Smooth muscle cell (in vitro differentiated cells): ENCODE measurements at regions not wholly inside any gene's neighbourhood (a gene's known extent, or its start where the extent isn't known, plus 50 kb on each side); places are given as distances from the start of the nearest gene placed in this dataset.

Experiments
- DNase-seq: peaks from one replicate; lab custom pipeline; 2025; ENCODE audit not compliant: unreplicated experiment; lab: John Stamatoyannopoulos, UW
- H2AFZ ChIP-seq: fragments of 200-600 bp; sonication (generic); 2 replicates; pipeline ENCODE4 v1.6.0; 2016; ENCODE audit warnings: antibody characterized with exemption, low read depth, mild to moderate bottlenecking
- H3F3A ChIP-seq: fragments of 200-600 bp; sonication (generic); 2 replicates; pipeline ENCODE4 v1.6.0; 2017; ENCODE audit warnings: antibody characterized with exemption, low read depth
- H3K27ac ChIP-seq: fragments of 200-600 bp; sonication (generic); 2 replicates; pipeline ENCODE4 v1.5.1; 2016; ENCODE audit warnings: low read depth, mild to moderate bottlenecking
- H3K27me3 ChIP-seq: fragments of 200-600 bp; sonication (generic); 2 replicates; pipeline ENCODE4 v1.6.1; 2016; ENCODE audit warnings: low read depth, mild to moderate bottlenecking
- H3K36me3 ChIP-seq: fragments of 200-600 bp; sonication (generic); 2 replicates; pipeline ENCODE4 v1.5.1; 2016; ENCODE audit warnings: low read depth
- H3K4me1 ChIP-seq: fragments of 200-600 bp; sonication (generic); 2 replicates; pipeline ENCODE4 v1.5.1; 2016; ENCODE audit warnings: low read depth
- H3K4me2 ChIP-seq: fragments of 200-600 bp; sonication (generic); 2 replicates; pipeline ENCODE4 v1.6.0; 2016; ENCODE audit warnings: mild to moderate bottlenecking
- H3K4me3 ChIP-seq: fragments of 200-600 bp; sonication (generic); 2 replicates; pipeline ENCODE4 v1.5.1; 2016; ENCODE audit warnings: mild to moderate bottlenecking
- H3K79me2 ChIP-seq: fragments of 200-600 bp; sonication (generic); 2 replicates; pipeline ENCODE4 v1.6.0; 2016; ENCODE audit warnings: low read depth, mild to moderate bottlenecking
- H3K9ac ChIP-seq: fragments of 200-600 bp; sonication (generic); 2 replicates; pipeline ENCODE4 v1.6.0; 2016; ENCODE audit warnings: low read depth
- H3K9me3 ChIP-seq: fragments of 200-600 bp; sonication (generic); replicated peaks from 2 replicates; pipeline ENCODE4 v1.5.1; 2016; ENCODE audit warnings: low read depth
- H4K20me1 ChIP-seq: fragments of 200-600 bp; sonication (generic); 2 replicates; pipeline ENCODE4 v1.6.0; 2016; ENCODE audit warnings: low read depth
- CTCF ChIP-seq: fragments of 200-600 bp; sonication (generic); IDR thresholded peaks from 2 replicates; pipeline ENCODE4 v1.5.1; 2017; ENCODE audit warnings: borderline replicate concordance, mild to moderate bottlenecking, antibody characterized with exemption; ENCODE audit not compliant: insufficient read depth, poor library complexity, severe bottlenecking
- WGBS: methylation state at CpG from one replicate; pipeline ENCODE4 v1.1.7; 2016; ENCODE audit warnings: low lambda C conversion rate; 5-methylcytosine and 5-hydroxymethylcytosine counted together

- TF ChIP-seq CTCF = no peak
- no peaks in the 10 kb centered on the region for H3K27me3 ChIP-seq
- H3K4me2 ChIP-seq = no peak overlapping the region
- no peaks in the 10 kb centered on the region for H3F3A ChIP-seq
- no peaks in the 10 kb centered on the region for H3K9me3 ChIP-seq
- no peaks in the 10 kb centered on the region for H4K20me1 ChIP-seq
- H2AFZ ChIP-seq = no peak overlapping the region
- DNase-seq = no peak
- no peak overlapping the region for H3K4me3 ChIP-seq
- no peaks in the 10 kb centered on the region for H3K79me2 ChIP-seq
- H3K27ac ChIP-seq = no peak overlapping the region
- H3K36me3 ChIP-seq = no peaks in the 10 kb centered on the region
- WGBS = 88% methylated on average over 4 of the region's 4 CpGs
- H3K4me1 ChIP-seq = no peaks in the 10 kb centered on the region
- no peak overlapping the region for H3K9ac ChIP-seq
Measured at GRCh38 chr2:7353571-7353970, 436.4 kb downstream of the RNF144A start.

- Histone ChIP-seq H3K27ac (no peak overlapping the region), H2AFZ (no peak overlapping the region), H3K4me1 (no peaks in the 10 kb centered on the region), H3K36me3 (no peaks in the 10 kb centered on the region), H3K27me3 (no peaks in the 10 kb centered on the region), H3K4me2 (no peak overlapping the region), H3K79me2 (no peaks in the 10 kb centered on the region), H3K4me3 (no peak overlapping the region), H3K9me3 (no peaks in the 10 kb centered on the region), H3F3A (no peaks in the 10 kb centered on the region), H4K20me1 (no peaks in the 10 kb centered on the region), H3K9ac (no peak overlapping the region)
- 85% methylated on average over 10 of the region's 10 CpGs for WGBS
- no peak for DNase-seq
- no peak for TF ChIP-seq CTCF
Measured at GRCh38 chr2:7355781-7356180, 438.6 kb downstream of the RNF144A start.

GRCh38 chr2:7356909-7357584 lies 439.8 kb downstream of the RNF144A start:
- H3K4me2 ChIP-seq = no peak overlapping the region
- H2AFZ ChIP-seq = no peak overlapping the region
- no peak overlapping the region for H3K9ac ChIP-seq
- H3K27me3 ChIP-seq = no peaks in the 10 kb centered on the region
- WGBS = 95% methylated on average over 11 of the region's 11 CpGs
- H4K20me1 ChIP-seq = no peaks in the 10 kb centered on the region
- no peaks in the 10 kb centered on the region for H3K4me1 ChIP-seq
- H3K79me2 ChIP-seq = no peaks in the 10 kb centered on the region
- no peak for TF ChIP-seq CTCF
- no peaks in the 10 kb centered on the region for H3K36me3 ChIP-seq
- H3K4me3 ChIP-seq = no peak overlapping the region
- DNase-seq = no peak
- no peaks in the 10 kb centered on the region for H3F3A ChIP-seq
- H3K27ac ChIP-seq = no peak overlapping the region
- H3K9me3 ChIP-seq = no peaks in the 10 kb centered on the region

- H3K27ac ChIP-seq = no peak overlapping the region
- H3F3A ChIP-seq = no peaks in the 10 kb centered on the region
- H2AFZ ChIP-seq = no peak overlapping the region
- no peak for DNase-seq
- H4K20me1 ChIP-seq = no peaks in the 10 kb centered on the region
- peak; percentile 6 for TF ChIP-seq CTCF
- H3K4me1 ChIP-seq = no peaks in the 10 kb centered on the region
- no peaks in the 10 kb centered on the region for H3K79me2 ChIP-seq
- no peak overlapping the region for H3K9ac ChIP-seq
- H3K36me3 ChIP-seq = no peaks in the 10 kb centered on the region
- H3K4me2 ChIP-seq = no peak overlapping the region
- no peaks in the 10 kb centered on the region for H3K9me3 ChIP-seq
- H3K27me3 ChIP-seq = no peaks in the 10 kb centered on the region
- 97% methylated on average over 2 of the region's 2 CpGs for WGBS
- H3K4me3 ChIP-seq = no peak overlapping the region
Measured at GRCh38 chr2:7357993-7358392, 440.8 kb downstream of the RNF144A start.
